PC-3 (cell line): ENCODE measurements at regions not wholly inside any gene's neighbourhood (a gene's known extent, or its start where the extent isn't known, plus 50 kb on each side); places are given as distances from the start of the nearest gene placed in this dataset.

Experiments used
- CTCF ChIP-seq: fragments of 300-600 bp; sonication (generic); conservative IDR thresholded peaks from 2 replicates; pipeline ENCODE4 v1.5.1; 2017; ENCODE audit warnings: antibody characterized with exemption, low read depth, mild to moderate bottlenecking, low read length
- EZH2 ChIP-seq: fragments of 300-600 bp; sonication (generic); IDR thresholded peaks from one replicate; pipeline ENCODE4 v1.6.1; 2017; ENCODE audit warnings: antibody characterized with exemption, mild to moderate bottlenecking, low read length; ENCODE audit not compliant: unreplicated experiment

GRCh38 chr5:100691548-100691947, 156.4 kb downstream of the FAM174A start:
- TF ChIP-seq CTCF (no peak), EZH2 (no peak)
